Ishikawa (cell line): ENCODE measurements at regions not wholly inside any gene's neighbourhood (a gene's known extent, or its start where the extent isn't known, plus 50 kb on each side); places are given as distances from the start of the nearest gene placed in this dataset.

Experiments
- CEBPB ChIP-seq: IDR thresholded peaks from 2 replicates; pipeline ENCODE4 v1.6.1; 2012
- CREB1 ChIP-seq: IDR thresholded peaks from 2 replicates; pipeline ENCODE4 v1.6.1; 2012; ENCODE audit warnings: low read depth
- EP300 ChIP-seq: IDR thresholded peaks from 2 replicates; pipeline ENCODE4 v1.6.1; 2012; ENCODE audit warnings: borderline replicate concordance
- NFIC ChIP-seq: IDR thresholded peaks from 2 replicates; pipeline ENCODE4 v1.6.1; 2012
- RAD21 ChIP-seq: IDR thresholded peaks from 2 replicates; pipeline ENCODE4 v1.6.1; 2012; ENCODE audit warnings: low read depth
- REST ChIP-seq: IDR thresholded peaks from 2 replicates; pipeline ENCODE4 v1.6.1; 2012; ENCODE audit warnings: low read depth, mild to moderate bottlenecking
- TAF1 ChIP-seq: IDR thresholded peaks from 2 replicates; pipeline ENCODE4 v1.6.1; 2012; ENCODE audit warnings: low read depth, mild to moderate bottlenecking
- YY1 ChIP-seq: IDR thresholded peaks from 2 replicates; pipeline ENCODE4 v1.6.1; 2012; ENCODE audit warnings: low read depth
- ZBTB7A ChIP-seq: IDR thresholded peaks from 2 replicates; pipeline ENCODE4 v1.6.1; 2012; ENCODE audit warnings: low read depth
- TF ChIP-seq, protein P1 (sequence below): IDR thresholded peaks from 2 replicates; pipeline ENCODE4 v1.6.1; 2012
- TF ChIP-seq, protein P2 (sequence below): IDR thresholded peaks from 2 replicates; pipeline ENCODE4 v1.6.1; 2012

DNA sequence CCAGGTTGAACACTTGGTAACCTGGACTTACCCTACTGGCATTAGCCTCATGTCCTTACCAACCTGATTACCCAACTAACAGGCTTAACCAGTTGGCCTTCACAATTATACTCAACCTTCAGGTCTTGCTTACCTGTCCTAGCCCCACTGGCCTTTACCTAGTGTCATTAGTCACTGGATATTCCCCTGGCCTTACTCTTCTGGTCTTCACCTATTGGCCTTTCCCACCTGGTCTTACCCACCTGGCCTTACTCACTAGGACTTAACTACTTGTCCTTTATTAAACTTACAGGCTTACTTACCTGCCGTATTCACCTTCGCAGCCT is 131.1 kb upstream of the ZSWIM2 start:
- TF ChIP-seq TAF1 (no peak), RAD21 (no peak), CEBPB (no peak), YY1 (no peak), EP300 (no peak), REST (no peak), NFIC (no peak), ZBTB7A (no peak), CREB1 (no peak)
- TF ChIP-seq, protein P1, sequence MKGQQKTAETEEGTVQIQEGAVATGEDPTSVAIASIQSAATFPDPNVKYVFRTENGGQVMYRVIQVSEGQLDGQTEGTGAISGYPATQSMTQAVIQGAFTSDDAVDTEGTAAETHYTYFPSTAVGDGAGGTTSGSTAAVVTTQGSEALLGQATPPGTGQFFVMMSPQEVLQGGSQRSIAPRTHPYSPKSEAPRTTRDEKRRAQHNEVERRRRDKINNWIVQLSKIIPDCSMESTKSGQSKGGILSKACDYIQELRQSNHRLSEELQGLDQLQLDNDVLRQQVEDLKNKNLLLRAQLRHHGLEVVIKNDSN: no peak
- TF ChIP-seq, protein P2, sequence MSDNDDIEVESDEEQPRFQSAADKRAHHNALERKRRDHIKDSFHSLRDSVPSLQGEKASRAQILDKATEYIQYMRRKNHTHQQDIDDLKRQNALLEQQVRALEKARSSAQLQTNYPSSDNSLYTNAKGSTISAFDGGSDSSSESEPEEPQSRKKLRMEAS: no peak
